IMR-90 (cell line): ENCODE measurements at regions not wholly inside any gene's neighbourhood (a gene's known extent, or its start where the extent isn't known, plus 50 kb on each side); places are given as distances from the start of the nearest gene placed in this dataset.

Experiments
- ATAC-seq: fragments of 200-7000 bp; cut with Tn5 transposase; 2 replicates; pipeline ENCODE4 v1.9.1; 2020; ENCODE audit warnings: low read depth, mild to moderate bottlenecking, moderate library complexity
- BruUV-seq: library from RNA; stranded (reverse); fragments of 400-500 nt; replicated peaks from 2 replicates; lab custom pipeline; 2021; lab: Mats Ljungman, UMichigan
- CTCF ChIA-PET: fragments of 300-600 bp; formaldehyde crosslinking; extraction: SDS; loops from one replicate; lab custom pipeline; 2021; ENCODE audit warnings: antibody characterized with exemption; lab: Yijun Ruan, JAX
- POLR2A ChIA-PET: fragments of 300-600 bp; sonication (Branson Sonifier 250); formaldehyde crosslinking; loops from one replicate; lab custom pipeline; 2022; ENCODE audit warnings: antibody characterized with exemption; ENCODE audit not compliant: unreplicated experiment; lab: Charles Lee
- DNase-seq: peaks from one replicate; pipeline ENCODE4 v3.0.0; 2013
- H2AFZ ChIP-seq: replicated peaks from 2 replicates; pipeline ENCODE3; 2013; ENCODE audit warnings: low read length, mild to moderate bottlenecking; ENCODE audit not compliant: poor library complexity
- H2AK5ac ChIP-seq: 2 replicates; pipeline ENCODE4 v1.6.1; 2013; ENCODE audit warnings: low read depth, low read length, inconsistent platforms
- H2AK9ac ChIP-seq: replicated peaks from 2 replicates; pipeline ENCODE3; 2013; ENCODE audit warnings: mild to moderate bottlenecking, low read depth, low read length, moderate library complexity; ENCODE audit not compliant: poor library complexity
- H2BK120ac ChIP-seq: 2 replicates; pipeline ENCODE4 v1.6.1; 2013; ENCODE audit warnings: low read depth, low read length, inconsistent platforms
- H2BK15ac ChIP-seq: 3 replicates; pipeline ENCODE4 v1.6.1; 2013; ENCODE audit warnings: low read depth, low read length, inconsistent platforms
- H2BK20ac ChIP-seq: 2 replicates; pipeline ENCODE4 v1.6.1; 2013; ENCODE audit warnings: low read depth, mild to moderate bottlenecking, inconsistent platforms, low read length, moderate library complexity
- H2BK5ac ChIP-seq: 2 replicates; pipeline ENCODE4 v1.6.1; 2013; ENCODE audit warnings: mild to moderate bottlenecking, low read depth, low read length, inconsistent platforms; ENCODE audit not compliant: poor library complexity, severe bottlenecking
- H3K14ac ChIP-seq: replicated peaks from 2 replicates; pipeline ENCODE4 v1.6.1; 2013; ENCODE audit warnings: low read depth, low read length, inconsistent platforms
- H3K18ac ChIP-seq: 2 replicates; pipeline ENCODE4 v1.6.1; 2013; ENCODE audit warnings: low read depth, low read length, control low read depth
- H3K23ac ChIP-seq: 2 replicates; pipeline ENCODE4 v1.6.1; 2013; ENCODE audit warnings: low read depth, low read length, inconsistent platforms
- H3K27ac ChIP-seq: 2 replicates; pipeline ENCODE4 v1.5.1; 2013; ENCODE audit warnings: mild to moderate bottlenecking, control low read depth, low read length; ENCODE audit not compliant: insufficient read depth
- H3K27me3 ChIP-seq: 2 replicates; pipeline ENCODE4 v1.6.1; 2013; ENCODE audit warnings: low read length; ENCODE audit not compliant: control insufficient read depth, insufficient read depth
- H3K36me3 ChIP-seq: 2 replicates; pipeline ENCODE4 v1.6.1; 2013; ENCODE audit warnings: low read length, mixed read lengths; ENCODE audit not compliant: control insufficient read depth, insufficient read depth
- H3K4ac ChIP-seq: 2 replicates; pipeline ENCODE4 v1.6.1; 2013; ENCODE audit warnings: low read depth, low read length, inconsistent platforms
- H3K4me1 ChIP-seq: 2 replicates; pipeline ENCODE4 v1.6.1; 2013; ENCODE audit warnings: low read length, mixed read lengths; ENCODE audit not compliant: control insufficient read depth, insufficient read depth
- H3K4me2 ChIP-seq: 2 replicates; pipeline ENCODE4 v1.6.1; 2013; ENCODE audit warnings: low read depth, mild to moderate bottlenecking, control low read depth, low read length, moderate library complexity
- H3K4me3 ChIP-seq: 2 replicates; pipeline ENCODE4 v1.5.1; 2013; ENCODE audit warnings: low read depth, mild to moderate bottlenecking, control low read depth, low read length, moderate library complexity; ENCODE audit not compliant: insufficient read depth
- H3K56ac ChIP-seq: 2 replicates; pipeline ENCODE4 v1.6.1; 2013; ENCODE audit warnings: low read length, inconsistent platforms; ENCODE audit not compliant: insufficient read depth; ENCODE audit errors: extremely low read depth
- H3K79me1 ChIP-seq, 2 experiments: 2 replicates each; pipeline ENCODE4 v1.6.1; 2013; ENCODE audit warnings: low read length in 2 of 2, inconsistent platforms in 1 of 2, low read depth in 1 of 2
- H3K9ac ChIP-seq: 2 replicates; pipeline ENCODE4 v1.6.1; 2013; ENCODE audit warnings: low read depth, low read length, control low read depth
- H3K9me1 ChIP-seq: 2 replicates; pipeline ENCODE4 v1.6.1; 2013; ENCODE audit warnings: low read length, inconsistent platforms; ENCODE audit not compliant: insufficient read depth
- H3K9me3 ChIP-seq: 2 replicates; pipeline ENCODE4 v1.6.1; 2013; ENCODE audit warnings: low read length; ENCODE audit not compliant: control insufficient read depth, insufficient read depth
- H4K20me1 ChIP-seq: 2 replicates; pipeline ENCODE4 v1.6.1; 2013; ENCODE audit warnings: low read length, inconsistent platforms; ENCODE audit not compliant: insufficient read depth
- H4K5ac ChIP-seq: 2 replicates; pipeline ENCODE4 v1.6.1; 2013; ENCODE audit warnings: mild to moderate bottlenecking, low read depth, low read length, control low read depth
- H4K8ac ChIP-seq, 2 experiments: 2 replicates each; pipeline ENCODE4 v1.6.1; 2013; ENCODE audit warnings: low read depth in 2 of 2, low read length in 2 of 2, control low read depth in 1 of 2, inconsistent platforms in 1 of 2
- H4K91ac ChIP-seq: 2 replicates; pipeline ENCODE4 v1.6.1; 2013; ENCODE audit warnings: low read depth, low read length, inconsistent platforms; ENCODE audit not compliant: insufficient read depth
- BHLHE40 ChIP-seq: fragments of 150-350 bp; IDR thresholded peaks from 2 replicates; pipeline ENCODE4 v1.6.1; 2016; ENCODE audit warnings: mild to moderate bottlenecking, low read depth, low read length
- CEBPB ChIP-seq: IDR thresholded peaks from 2 replicates; pipeline ENCODE4 v1.6.1; 2012; ENCODE audit warnings: low read depth, low read length, improper control_type of control experiment
- CHD1 ChIP-seq: IDR thresholded peaks from 2 replicates; pipeline ENCODE4 v1.6.1; 2012; ENCODE audit warnings: low read depth, low read length, improper control_type of control experiment
- FOS ChIP-seq: fragments of 150-350 bp; IDR thresholded peaks from 2 replicates; pipeline ENCODE4 v1.6.1; 2016; ENCODE audit warnings: low read depth, low read length
- MAFK ChIP-seq: IDR thresholded peaks from 2 replicates; pipeline ENCODE4 v1.6.1; 2012; ENCODE audit warnings: low read depth, low read length, improper control_type of control experiment
- MAZ ChIP-seq: IDR thresholded peaks from 2 replicates; pipeline ENCODE4 v1.6.1; 2012; ENCODE audit warnings: low read depth, mild to moderate bottlenecking, low read length, improper control_type of control experiment, moderate library complexity, borderline replicate concordance
- MXI1 ChIP-seq: IDR thresholded peaks from 2 replicates; pipeline ENCODE4 v1.6.1; 2012; ENCODE audit warnings: low read depth, mild to moderate bottlenecking, low read length, moderate library complexity, borderline replicate concordance
- NFE2L2 ChIP-seq: fragments of 150-350 bp; IDR thresholded peaks from 2 replicates; pipeline ENCODE4 v1.6.1; 2016; ENCODE audit warnings: low read depth, mild to moderate bottlenecking, low read length
- POLR2A ChIP-seq: IDR thresholded peaks from 2 replicates; pipeline ENCODE4 v1.6.1; 2012; ENCODE audit warnings: mild to moderate bottlenecking, low read depth, low read length
- RAD21 ChIP-seq: IDR thresholded peaks from 2 replicates; pipeline ENCODE4 v1.6.1; 2012; ENCODE audit warnings: low read length, improper control_type of control experiment
- RCOR1 ChIP-seq: IDR thresholded peaks from 2 replicates; pipeline ENCODE4 v1.6.1; 2012; ENCODE audit warnings: mild to moderate bottlenecking, low read length, improper control_type of control experiment; ENCODE audit not compliant: insufficient replicate concordance
- RFX5 ChIP-seq: IDR thresholded peaks from 2 replicates; pipeline ENCODE4 v1.8.0; 2012; ENCODE audit warnings: low read depth, mild to moderate bottlenecking, low read length, moderate library complexity
- SMC3 ChIP-seq: fragments of 150-350 bp; IDR thresholded peaks from 2 replicates; pipeline ENCODE4 v1.6.1; 2016; ENCODE audit warnings: low read depth, mild to moderate bottlenecking, antibody characterized with exemption, low read length, moderate library complexity
- WGBS, 2 experiments: methylation state at CpG; one replicate each; pipeline versions ENCODE4 v1.1.5 to v1.1.7; 2013; ENCODE audit warnings: missing lambda C conversion rate in 2 of 2; ENCODE audit not compliant: insufficient read length in 1 of 2; ENCODE audit errors: extremely low coverage in 2 of 2; 5-methylcytosine and 5-hydroxymethylcytosine counted together
- dilution Hi-C: fragments of 300-500 bp; cut with HindIII; formaldehyde crosslinking; loops from one replicate; pipeline ENCODE4 v1.14.3; 2018; ENCODE audit warnings: low sequenced_read_pairs; ENCODE audit not compliant: unreplicated experiment
- in situ Hi-C: fragments of 300-500 bp; cut with MboI; formaldehyde crosslinking; loops from 3 replicates; pipeline ENCODE4 v1.14.3; 2019; ENCODE audit warnings: low sequenced_read_pairs, inconsistent platforms, mixed read lengths
- intact Hi-C: fragments of 100-400 bp; cut with micrococcal nuclease; formaldehyde crosslinking; loops from 2 replicates; pipeline ENCODE4 v1.10.0; 2022
- TF ChIP-seq, protein P1 (sequence below): fragments of 150-350 bp; IDR thresholded peaks from 2 replicates; pipeline ENCODE4 v1.6.1; 2017; ENCODE audit warnings: mild to moderate bottlenecking, antibody characterized with exemption, low read length, low read depth
- TF ChIP-seq, protein P2 (sequence below): conservative IDR thresholded peaks from 2 replicates; pipeline ENCODE4 v1.5.1; 2012; ENCODE audit warnings: mild to moderate bottlenecking, low read depth, low read length, improper control_type of control experiment
- TF ChIP-seq, protein P3 (sequence below): fragments of 150-350 bp; IDR thresholded peaks from 2 replicates; pipeline ENCODE4 v1.6.1; 2016; ENCODE audit warnings: low read depth, mild to moderate bottlenecking, low read length, moderate library complexity, borderline replicate concordance

DNA sequence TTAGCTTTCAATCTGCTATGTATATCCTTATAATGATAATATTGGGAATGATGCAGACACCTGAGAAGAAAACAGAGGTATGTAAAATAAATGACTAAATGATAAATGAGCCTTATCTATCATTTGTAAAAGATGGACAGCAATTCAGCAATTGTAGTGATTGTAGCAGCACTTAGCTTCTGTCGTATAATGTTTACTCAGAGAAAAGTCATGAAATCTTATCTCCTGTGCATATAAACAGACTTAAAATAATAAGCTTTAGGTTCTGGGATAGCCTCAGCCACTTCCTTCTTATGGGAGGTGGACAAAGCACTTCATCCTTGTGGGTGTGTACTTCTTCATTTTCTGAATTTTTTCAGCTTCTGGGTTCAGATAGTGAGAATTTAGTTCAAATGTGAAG, 324.8 kb upstream of the MAP3K7 start:
- intact Hi-C loops: no loop called here
- CTCF ChIA-PET: no interaction called here
- H2AK9ac ChIP-seq: no peak overlapping the region
- H3K4me2 ChIP-seq: no peak overlapping the region
- H3K18ac ChIP-seq: no peak overlapping the region
- H2AK5ac ChIP-seq: no peak overlapping the region
- H2BK20ac ChIP-seq: no peak overlapping the region
- no peaks in the 10 kb centered on the region for H3K9me3 ChIP-seq
- H4K5ac ChIP-seq: no peak overlapping the region
- H3K9ac ChIP-seq: no peak overlapping the region
- no CpG with 5 or more reads among the region's 1 CpG for WGBS, 2 experiments
- H3K23ac ChIP-seq: no peak overlapping the region
- dilution Hi-C loops: no loop called here
- DNase-seq: no peak
- H3K4ac ChIP-seq: no peak overlapping the region
- no peak overlapping the region for H3K4me3 ChIP-seq
- H3K56ac ChIP-seq: no peak overlapping the region
- no peak overlapping the region for H3K14ac ChIP-seq
- no TSS peak for BruUV-seq
- POLR2A ChIA-PET: no interaction called here
- H4K20me1 ChIP-seq: no peaks in the 10 kb centered on the region
- no peak for ATAC-seq
- no peaks in the 10 kb centered on the region for H3K36me3 ChIP-seq
- TF ChIP-seq RFX5 (no peak), RCOR1 (no peak), MAZ (no peak), BHLHE40 (no peak), RAD21 (no peak), SMC3 (no peak), POLR2A (no peak), CEBPB (no peak), CHD1 (no peak), FOS (no peak), MAFK (no peak), MXI1 (no peak), NFE2L2 (no peak)
- TF ChIP-seq, protein P1, sequence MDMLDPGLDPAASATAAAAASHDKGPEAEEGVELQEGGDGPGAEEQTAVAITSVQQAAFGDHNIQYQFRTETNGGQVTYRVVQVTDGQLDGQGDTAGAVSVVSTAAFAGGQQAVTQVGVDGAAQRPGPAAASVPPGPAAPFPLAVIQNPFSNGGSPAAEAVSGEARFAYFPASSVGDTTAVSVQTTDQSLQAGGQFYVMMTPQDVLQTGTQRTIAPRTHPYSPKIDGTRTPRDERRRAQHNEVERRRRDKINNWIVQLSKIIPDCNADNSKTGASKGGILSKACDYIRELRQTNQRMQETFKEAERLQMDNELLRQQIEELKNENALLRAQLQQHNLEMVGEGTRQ: no peak
- TF ChIP-seq, protein P2, sequence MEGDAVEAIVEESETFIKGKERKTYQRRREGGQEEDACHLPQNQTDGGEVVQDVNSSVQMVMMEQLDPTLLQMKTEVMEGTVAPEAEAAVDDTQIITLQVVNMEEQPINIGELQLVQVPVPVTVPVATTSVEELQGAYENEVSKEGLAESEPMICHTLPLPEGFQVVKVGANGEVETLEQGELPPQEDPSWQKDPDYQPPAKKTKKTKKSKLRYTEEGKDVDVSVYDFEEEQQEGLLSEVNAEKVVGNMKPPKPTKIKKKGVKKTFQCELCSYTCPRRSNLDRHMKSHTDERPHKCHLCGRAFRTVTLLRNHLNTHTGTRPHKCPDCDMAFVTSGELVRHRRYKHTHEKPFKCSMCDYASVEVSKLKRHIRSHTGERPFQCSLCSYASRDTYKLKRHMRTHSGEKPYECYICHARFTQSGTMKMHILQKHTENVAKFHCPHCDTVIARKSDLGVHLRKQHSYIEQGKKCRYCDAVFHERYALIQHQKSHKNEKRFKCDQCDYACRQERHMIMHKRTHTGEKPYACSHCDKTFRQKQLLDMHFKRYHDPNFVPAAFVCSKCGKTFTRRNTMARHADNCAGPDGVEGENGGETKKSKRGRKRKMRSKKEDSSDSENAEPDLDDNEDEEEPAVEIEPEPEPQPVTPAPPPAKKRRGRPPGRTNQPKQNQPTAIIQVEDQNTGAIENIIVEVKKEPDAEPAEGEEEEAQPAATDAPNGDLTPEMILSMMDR: no peak
- TF ChIP-seq, protein P3, sequence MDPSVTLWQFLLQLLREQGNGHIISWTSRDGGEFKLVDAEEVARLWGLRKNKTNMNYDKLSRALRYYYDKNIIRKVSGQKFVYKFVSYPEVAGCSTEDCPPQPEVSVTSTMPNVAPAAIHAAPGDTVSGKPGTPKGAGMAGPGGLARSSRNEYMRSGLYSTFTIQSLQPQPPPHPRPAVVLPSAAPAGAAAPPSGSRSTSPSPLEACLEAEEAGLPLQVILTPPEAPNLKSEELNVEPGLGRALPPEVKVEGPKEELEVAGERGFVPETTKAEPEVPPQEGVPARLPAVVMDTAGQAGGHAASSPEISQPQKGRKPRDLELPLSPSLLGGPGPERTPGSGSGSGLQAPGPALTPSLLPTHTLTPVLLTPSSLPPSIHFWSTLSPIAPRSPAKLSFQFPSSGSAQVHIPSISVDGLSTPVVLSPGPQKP: no peak
- no peaks in the 10 kb centered on the region for H3K27me3 ChIP-seq
- H4K91ac ChIP-seq: no peak overlapping the region
- H2AFZ ChIP-seq: no peak overlapping the region
- H2BK5ac ChIP-seq: no peak overlapping the region
- in situ Hi-C loops: no loop called here
- no peaks in the 10 kb centered on the region for H3K9me1 ChIP-seq
- no peaks in the 10 kb centered on the region for H3K79me1 ChIP-seq
- H3K27ac ChIP-seq: no peak overlapping the region
- H2BK15ac ChIP-seq: no peak overlapping the region
- H2BK120ac ChIP-seq: no peak overlapping the region
- no peak overlapping the region for H4K8ac ChIP-seq
- H3K4me1 ChIP-seq: no peaks in the 10 kb centered on the region
